Small intestine (tissue), 7 donors: ENCODE measurements at regions not wholly inside any gene's neighbourhood (a gene's known extent, or its start where the extent isn't known, plus 50 kb on each side); places are given as distances from the start of the nearest gene placed in this dataset.

ENCODE experiments used
- DNase-seq, 2 donors: peaks; one replicate each; pipeline versions ENCODE4 v3.0.0 to v3.0.0-alpha.2; 2013
- FAIRE-seq: peaks from 2 replicates; lab custom pipeline; 2012; peaks lifted over from hg19 to GRCh38; lab: Jason Lieb, UNC
- H3K27ac ChIP-seq, 3 donors: one replicate each; pipeline ENCODE4 v1.5.1; 2013; ENCODE audit warnings: low read length in 2 of 3, mild to moderate bottlenecking in 2 of 3, control low read depth in 1 of 3, inconsistent platforms in 1 of 3, low read depth in 1 of 3, moderate library complexity in 1 of 3
- H3K27me3 ChIP-seq, 3 donors: one replicate each; pipeline ENCODE4 v1.6.1; 2013; ENCODE audit warnings: low read length in 3 of 3, inconsistent platforms in 1 of 3; ENCODE audit not compliant: control insufficient read depth in 3 of 3, insufficient read depth in 3 of 3
- H3K36me3 ChIP-seq, 3 donors: one replicate each; pipeline ENCODE4 v1.6.1; 2013; ENCODE audit warnings: low read length in 3 of 3, inconsistent platforms in 1 of 3, low read depth in 1 of 3, mild to moderate bottlenecking in 1 of 3, moderate library complexity in 1 of 3; ENCODE audit not compliant: control insufficient read depth in 3 of 3, insufficient read depth in 2 of 3
- H3K4me1 ChIP-seq, 3 donors: one replicate each; pipeline ENCODE4 v1.6.1; 2013; ENCODE audit warnings: low read length in 2 of 3, inconsistent platforms in 1 of 3, low read depth in 1 of 3, mild to moderate bottlenecking in 1 of 3, moderate library complexity in 1 of 3; ENCODE audit not compliant: control insufficient read depth in 3 of 3, insufficient read depth in 2 of 3
- H3K4me3 ChIP-seq, 3 donors: one replicate each; pipeline ENCODE4 v1.5.1; 2013; ENCODE audit warnings: low read length in 3 of 3, control low read depth in 1 of 3, inconsistent platforms in 1 of 3, low read depth in 1 of 3, mild to moderate bottlenecking in 1 of 3, moderate library complexity in 1 of 3
- H3K9me3 ChIP-seq, 2 donors: one replicate each; pipeline ENCODE4 v1.6.1; 2013; ENCODE audit warnings: low read depth in 1 of 2, low read length in 1 of 2; ENCODE audit not compliant: control insufficient read depth in 2 of 2, insufficient read depth in 1 of 2
- WGBS, 3 donors: extraction: QIAGEN DNeasy Blood & Tissue Kit; methylation state at CpG; one replicate each; pipeline ENCODE4 v1.1.7; 2013; 5-methylcytosine and 5-hydroxymethylcytosine counted together
- donor health status: healthy with polysubstance abuse.
- donor health status: control.
- donor health status: control.
- donor health status: Bipolar disorder and iron deficiency.
- donor health status: healthy.

DNA sequence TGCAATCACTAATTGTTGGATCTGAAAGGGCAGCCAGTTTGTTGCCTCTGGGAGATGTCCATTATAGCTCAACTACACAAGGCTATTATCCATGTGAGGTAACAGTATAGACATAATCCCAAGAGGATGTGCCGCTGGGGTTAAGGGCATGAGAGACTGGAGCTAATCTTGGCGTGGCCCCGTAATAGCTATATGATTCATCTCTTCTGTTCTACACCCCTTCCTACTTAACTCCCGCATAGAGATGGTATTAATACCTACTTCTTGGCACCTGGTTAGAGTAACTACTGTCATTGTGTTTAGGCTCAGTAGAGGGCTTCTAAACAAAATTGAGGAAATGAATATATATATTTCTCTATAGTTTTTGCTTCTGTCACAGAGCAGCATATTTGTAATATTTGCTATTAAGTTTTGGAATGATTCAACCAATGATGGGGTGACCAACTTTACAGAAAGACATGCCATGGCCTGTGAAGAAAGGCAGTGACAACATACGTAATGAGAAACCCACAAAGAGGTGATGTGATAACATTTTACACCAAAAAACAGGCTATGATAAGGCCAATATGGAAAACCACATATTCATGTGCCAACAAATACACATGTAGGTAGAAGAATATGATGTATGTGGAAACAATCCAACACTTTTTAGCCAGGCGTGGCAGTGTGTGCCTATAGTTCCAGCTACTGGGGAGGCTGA lies 76.8 kb upstream of the DPH6 start:
- no peak for FAIRE-seq
- no peak overlapping the region for H3K27ac ChIP-seq
- H3K9me3 ChIP-seq, result no peaks in the 10 kb centered on the region
- H3K27me3 ChIP-seq, result no peaks in the 10 kb centered on the region
- no peak overlapping the region for H3K4me3 ChIP-seq
- no peaks in the 10 kb centered on the region for H3K36me3 ChIP-seq
- DNase-seq, result no peak
- no peaks in the 10 kb centered on the region for H3K4me1 ChIP-seq
- WGBS, 3 donors, result 79 to 93% (median 90%) methylated on average over 6 of the region's 6 CpGs

DNA sequence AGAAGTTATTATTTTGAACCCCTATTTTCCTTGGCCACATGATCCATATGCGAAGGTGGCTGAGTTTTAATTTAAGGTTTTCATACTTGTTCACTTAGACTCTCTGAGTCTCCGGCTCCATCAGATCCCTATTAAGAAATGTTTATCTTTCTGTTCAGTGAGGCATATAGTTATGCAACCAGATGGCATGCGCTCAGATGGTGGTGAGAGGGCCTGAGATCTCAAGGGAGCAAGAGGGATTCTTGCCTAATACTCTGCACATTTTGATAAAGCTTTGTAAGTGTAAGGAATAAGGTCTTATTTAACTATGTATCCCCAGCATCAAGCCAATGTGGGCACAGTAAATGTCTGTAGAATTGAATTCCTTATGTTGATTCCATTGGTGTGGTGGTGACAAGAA lies 78.9 kb upstream of the DPH6 start:
- Histone ChIP-seq H3K4me3 (no peak overlapping the region), H3K9me3 (no peaks in the 10 kb centered on the region), H3K36me3 (no peaks in the 10 kb centered on the region), H3K27ac (no peak overlapping the region), H3K4me1 (no peaks in the 10 kb centered on the region), H3K27me3 (no peaks in the 10 kb centered on the region)
- WGBS, 3 donors, result 85 to 93% (median 88%) methylated on average over 3 of the region's 3 CpGs
- FAIRE-seq, result no peak
- DNase-seq, result peak in 1 of 2 donors; percentile 12

DNA sequence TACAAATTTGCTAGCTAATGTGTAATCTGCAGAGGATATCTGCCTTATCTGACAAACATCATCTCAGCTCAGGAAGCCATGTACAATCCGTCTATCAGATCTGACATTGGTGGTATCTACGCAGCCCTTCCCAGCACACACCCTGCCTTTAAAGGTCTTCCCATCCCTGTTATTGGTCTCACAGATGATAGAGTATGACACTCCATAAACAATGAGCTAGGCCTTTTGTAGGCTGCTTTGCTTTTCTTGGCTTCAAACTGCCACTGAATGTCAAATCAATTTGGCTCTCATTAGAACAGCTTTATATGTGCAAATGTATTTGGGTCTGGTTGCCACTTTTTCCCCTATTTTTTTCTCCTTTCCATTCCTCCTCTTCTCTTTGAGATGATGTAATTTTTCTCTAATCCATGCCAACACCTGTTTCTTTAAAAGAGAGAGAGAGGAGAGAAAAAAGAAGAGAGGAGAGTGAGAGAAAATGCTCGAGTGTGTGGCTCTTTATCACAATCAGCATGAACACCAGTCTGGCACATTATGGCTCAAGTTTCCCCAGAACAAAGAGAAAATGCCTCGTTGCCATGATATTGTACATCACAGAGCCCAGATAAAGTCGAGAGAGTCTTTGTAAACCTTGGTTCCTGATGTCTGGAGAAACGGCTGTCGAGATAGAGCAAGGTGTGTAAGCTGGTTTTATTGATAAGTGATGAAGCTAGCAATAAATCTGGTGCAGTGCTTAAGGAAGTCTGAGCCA lies 80.8 kb upstream of the DPH6 start:
- no peak overlapping the region for H3K4me3 ChIP-seq
- H3K36me3 ChIP-seq, result no peaks in the 10 kb centered on the region
- no peaks in the 10 kb centered on the region for H3K9me3 ChIP-seq
- no peaks in the 10 kb centered on the region for H3K27me3 ChIP-seq
- FAIRE-seq (no peak), DNase-seq (no peak)
- H3K27ac ChIP-seq, result no peak overlapping the region
- H3K4me1 ChIP-seq, result peaks cover 0 to 2% (median 0%) of the 10 kb centered on the region in 3 donors
- WGBS, 3 donors, result 26 to 40% (median 28%) methylated on average over 7 of the region's 7 CpGs

DNA sequence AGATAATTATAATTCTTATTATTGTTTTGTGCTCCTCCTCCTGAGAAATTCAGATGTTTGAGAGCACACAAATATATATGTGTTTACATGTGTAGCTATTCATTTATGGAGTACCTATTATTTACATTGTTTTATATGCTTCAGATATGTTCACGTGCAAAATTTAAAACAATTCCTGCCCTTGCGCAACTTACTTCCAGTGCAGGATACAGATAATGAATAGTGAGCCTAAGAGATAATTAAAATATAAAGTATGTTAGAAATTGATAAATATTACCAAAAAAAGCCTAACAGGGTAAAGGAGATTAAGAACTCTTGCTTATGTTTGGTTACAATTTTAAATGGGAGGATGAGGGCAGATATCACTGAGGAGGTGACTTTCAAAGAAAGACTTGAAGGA lies 81.7 kb upstream of the DPH6 start:
- Histone ChIP-seq H3K27ac (no peak overlapping the region), H3K9me3 (no peaks in the 10 kb centered on the region), H3K36me3 (no peaks in the 10 kb centered on the region), H3K27me3 (no peaks in the 10 kb centered on the region), H3K4me1 (peaks cover 0 to 2% (median 0%) of the 10 kb centered on the region in 3 donors), H3K4me3 (no peak overlapping the region)
- FAIRE-seq (no peak), DNase-seq (no peak)
- WGBS, 3 donors, result 74 to 83% (median 79%) methylated on average over 2 of the region's 2 CpGs

DNA sequence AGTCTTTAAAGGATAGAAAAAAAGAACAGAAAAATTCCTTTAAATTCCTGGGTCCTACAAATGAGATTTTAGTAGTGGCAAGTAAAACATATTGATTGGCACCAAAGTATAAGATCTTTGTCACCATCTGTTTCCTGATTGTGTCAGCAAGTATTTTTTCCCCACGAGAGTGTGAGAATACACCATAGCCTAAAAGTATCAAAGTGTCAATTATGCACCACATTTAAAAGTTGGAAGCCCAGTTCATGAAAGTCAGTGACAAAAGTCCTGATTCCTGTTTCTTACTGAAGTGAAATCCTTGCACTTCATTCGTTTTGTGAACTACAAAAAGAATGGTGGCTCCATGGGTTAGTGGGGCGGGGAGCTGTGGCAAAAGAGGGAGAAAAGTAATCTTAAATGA lies 83.8 kb upstream of the DPH6 start:
- DNase-seq, result no peak
- no peak overlapping the region for H3K27ac ChIP-seq
- WGBS, 3 donors, result 55 to 78% (median 72%) methylated on average over 3 of the region's 3 CpGs
- FAIRE-seq, result no peak
- peaks cover 0 to 2% (median 0%) of the 10 kb centered on the region in 3 donors for H3K4me1 ChIP-seq
- H3K4me3 ChIP-seq, result no peak overlapping the region
- H3K9me3 ChIP-seq, result no peaks in the 10 kb centered on the region
- no peaks in the 10 kb centered on the region for H3K27me3 ChIP-seq
- H3K36me3 ChIP-seq, result no peaks in the 10 kb centered on the region

DNA sequence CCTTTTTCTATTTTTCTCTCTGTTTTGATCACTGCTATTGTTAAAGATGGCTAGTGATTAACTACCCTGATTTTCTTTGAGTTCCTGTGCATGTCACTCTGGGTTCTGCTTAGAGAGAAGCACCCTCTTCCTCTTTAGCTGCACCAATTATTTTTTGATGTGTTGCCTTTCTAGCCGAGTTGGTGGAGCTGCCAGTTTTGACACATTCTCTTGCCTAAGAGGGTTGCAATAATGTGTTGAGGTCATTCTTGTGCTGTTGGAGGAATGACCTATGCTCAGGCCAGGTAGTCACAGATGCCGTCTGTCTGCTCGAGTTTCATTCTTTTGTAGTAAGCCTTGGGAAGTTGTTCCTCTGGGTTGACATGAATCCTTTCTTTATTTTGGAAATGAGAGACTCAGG lies 84.6 kb upstream of the DPH6 start:
- DNase-seq (peak in 1 of 2 donors; percentile 73), FAIRE-seq (no peak)
- Histone ChIP-seq H3K36me3 (no peaks in the 10 kb centered on the region), H3K27me3 (no peaks in the 10 kb centered on the region), H3K9me3 (no peaks in the 10 kb centered on the region), H3K4me3 (no peak overlapping the region), H3K4me1 (peaks cover 0 to 2% (median 0%) of the 10 kb centered on the region in 3 donors), H3K27ac (peak overlapping the region in 1 of 3 donors; percentile 50)
- WGBS, 3 donors, result 45 to 65% (median 57%) methylated on average over 3 of the region's 3 CpGs

DNA sequence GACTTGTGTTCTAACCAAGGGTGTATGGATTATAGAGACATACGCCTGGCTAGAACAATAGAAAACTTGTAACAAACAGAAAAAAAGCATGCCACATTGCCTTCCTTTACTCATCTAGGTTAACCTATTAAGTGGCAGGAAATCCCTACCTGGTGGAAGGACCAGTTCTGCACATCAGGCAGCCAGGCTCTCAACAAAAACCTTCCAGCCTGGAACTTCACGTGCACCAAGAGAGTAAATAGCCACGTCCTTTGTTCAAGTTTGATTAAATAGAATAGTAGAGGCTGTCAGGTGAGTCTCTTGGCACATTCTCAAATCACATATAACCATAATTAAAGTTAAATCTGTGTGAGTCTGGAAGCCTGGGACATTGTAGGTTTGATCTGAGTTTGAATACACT lies 85.0 kb upstream of the DPH6 start:
- 46 to 81% (median 49%) methylated on average over 3 of the region's 3 CpGs for WGBS, 3 donors
- Histone ChIP-seq H3K27me3 (no peaks in the 10 kb centered on the region), H3K4me1 (peaks cover 0 to 2% (median 0%) of the 10 kb centered on the region in 3 donors), H3K36me3 (no peaks in the 10 kb centered on the region), H3K4me3 (no peak overlapping the region), H3K9me3 (no peaks in the 10 kb centered on the region), H3K27ac (peak overlapping the region in 1 of 3 donors; percentile 50)
- FAIRE-seq (no peak), DNase-seq (no peak)

DNA sequence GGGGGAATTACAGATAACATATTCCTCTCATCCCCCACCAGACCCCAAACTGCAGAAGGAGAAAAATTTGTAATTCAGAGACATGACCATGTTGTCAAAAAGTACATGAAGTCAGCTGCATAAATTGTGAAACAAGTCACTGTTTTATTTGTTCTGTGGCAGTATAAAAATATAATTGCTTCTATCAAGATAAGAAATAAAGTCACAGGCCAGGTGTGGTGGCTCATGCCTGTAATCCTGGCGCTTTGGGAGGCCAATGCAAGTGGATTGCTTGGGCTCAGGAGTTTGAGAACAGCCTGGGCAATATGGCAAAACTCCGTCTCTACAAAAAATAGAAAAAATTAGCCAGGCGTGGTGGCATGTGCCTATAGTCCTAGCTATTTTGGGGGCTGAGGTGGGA lies 87.7 kb upstream of the DPH6 start:
- DNase-seq, result no peak
- H3K9me3 ChIP-seq, result no peaks in the 10 kb centered on the region
- H3K4me3 ChIP-seq, result no peak overlapping the region
- H3K27me3 ChIP-seq, result no peaks in the 10 kb centered on the region
- WGBS, 3 donors, result 73 to 91% (median 75%) methylated on average over 3 of the region's 3 CpGs
- H3K4me1 ChIP-seq, result peaks cover 0 to 2% (median 0%) of the 10 kb centered on the region in 3 donors
- H3K36me3 ChIP-seq, result no peaks in the 10 kb centered on the region
- FAIRE-seq, result no peak
- H3K27ac ChIP-seq, result no peak overlapping the region
